Gastroesophageal sphincter (tissue), 3 donors: ENCODE measurements at regions not wholly inside any gene's neighbourhood (a gene's known extent, or its start where the extent isn't known, plus 50 kb on each side); places are given as distances from the start of the nearest gene placed in this dataset.

Experiments
- POLR2A ChIP-seq, 2 donors: fragments of 450-650 bp; IDR thresholded peaks; one replicate each; pipeline ENCODE4 v1.6.1; 2017; ENCODE audit warnings: antibody characterized with exemption in 2 of 2, mild to moderate bottlenecking in 2 of 2, moderate library complexity in 1 of 2
- POLR2AphosphoS5 ChIP-seq: sonication (generic); formaldehyde crosslinking; IDR thresholded peaks from one replicate; pipeline ENCODE4 v1.6.1; 2017; ENCODE audit warnings: antibody characterized with exemption
- TF ChIP-seq, protein P1 (sequence below), 4 experiments: fragments of 200-600 bp in 2 of 4; fragments of 450-650 bp in 2 of 4; sonication (generic) in 1 of 4; IDR thresholded peaks; one replicate each; pipeline ENCODE4 v1.5.1; 2017 to 2019; ENCODE audit warnings: antibody characterized with exemption in 4 of 4, mild to moderate bottlenecking in 2 of 4, moderate library complexity in 2 of 4

DNA sequence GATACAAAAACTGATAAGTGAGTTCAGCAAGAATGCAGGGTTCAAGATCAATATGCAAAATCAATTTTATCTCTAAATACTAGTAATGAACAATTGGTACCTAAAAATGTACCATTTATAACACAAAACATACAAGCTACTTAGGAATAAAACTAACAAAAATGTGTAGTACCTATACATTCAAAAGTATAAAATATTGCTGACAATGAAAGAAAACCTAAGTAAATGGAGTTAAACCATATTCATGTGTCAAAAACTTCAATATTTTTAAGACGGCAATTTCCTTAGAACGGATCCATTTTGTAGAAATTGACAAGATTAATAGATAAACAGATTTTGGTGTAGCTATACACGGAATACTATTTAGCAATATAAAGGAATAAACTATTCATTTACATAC is 343.1 kb upstream of the CCDC54 start:
- TF ChIP-seq, protein P1, sequence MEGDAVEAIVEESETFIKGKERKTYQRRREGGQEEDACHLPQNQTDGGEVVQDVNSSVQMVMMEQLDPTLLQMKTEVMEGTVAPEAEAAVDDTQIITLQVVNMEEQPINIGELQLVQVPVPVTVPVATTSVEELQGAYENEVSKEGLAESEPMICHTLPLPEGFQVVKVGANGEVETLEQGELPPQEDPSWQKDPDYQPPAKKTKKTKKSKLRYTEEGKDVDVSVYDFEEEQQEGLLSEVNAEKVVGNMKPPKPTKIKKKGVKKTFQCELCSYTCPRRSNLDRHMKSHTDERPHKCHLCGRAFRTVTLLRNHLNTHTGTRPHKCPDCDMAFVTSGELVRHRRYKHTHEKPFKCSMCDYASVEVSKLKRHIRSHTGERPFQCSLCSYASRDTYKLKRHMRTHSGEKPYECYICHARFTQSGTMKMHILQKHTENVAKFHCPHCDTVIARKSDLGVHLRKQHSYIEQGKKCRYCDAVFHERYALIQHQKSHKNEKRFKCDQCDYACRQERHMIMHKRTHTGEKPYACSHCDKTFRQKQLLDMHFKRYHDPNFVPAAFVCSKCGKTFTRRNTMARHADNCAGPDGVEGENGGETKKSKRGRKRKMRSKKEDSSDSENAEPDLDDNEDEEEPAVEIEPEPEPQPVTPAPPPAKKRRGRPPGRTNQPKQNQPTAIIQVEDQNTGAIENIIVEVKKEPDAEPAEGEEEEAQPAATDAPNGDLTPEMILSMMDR (IDR thresholded peaks at IDR 0.05) = no peak
- no peak for TF ChIP-seq POLR2AphosphoS5
- TF ChIP-seq POLR2A (IDR thresholded peaks at IDR 0.05) = no peak
